Right kidney (tissue), 1 donor: ENCODE measurements at regions not wholly inside any gene's neighbourhood (a gene's known extent, or its start where the extent isn't known, plus 50 kb on each side); places are given as distances from the start of the nearest gene placed in this dataset.

ENCODE experiments used
- DNase-seq: peaks from one replicate; pipeline ENCODE4 v3.0.0-alpha.2; 2016

- no peak for DNase-seq
These were observed 257.4 kb upstream of the XYLT1 start for GRCh38 chr16:17728196-17728595.

- no peak for DNase-seq
These were observed 253.6 kb upstream of the XYLT1 start for GRCh38 chr16:17724242-17724898.

GRCh38 chr16:17723531-17724134, 252.9 kb upstream of the XYLT1 start:
- no peak for DNase-seq

- DNase-seq: no peak
These were observed 247.7 kb upstream of the XYLT1 start for GRCh38 chr16:17718495-17718894.

- DNase-seq: no peak
These were observed 235.1 kb upstream of the XYLT1 start for GRCh38 chr16:17705847-17706246.

- DNase-seq: no peak
These were observed 225.9 kb upstream of the XYLT1 start for GRCh38 chr16:17696616-17697015.

GRCh38 chr16:17692484-17692883, 221.7 kb upstream of the XYLT1 start:
- DNase-seq: no peak

- DNase-seq: no peak
These were observed 221.1 kb upstream of the XYLT1 start for GRCh38 chr16:17691899-17692176.

- DNase-seq: no peak
These were observed 220.5 kb upstream of the XYLT1 start for GRCh38 chr16:17691106-17691898.

GRCh38 chr16:17685447-17685846, 214.7 kb upstream of the XYLT1 start:
- DNase-seq: no peak

- DNase-seq: no peak
These were observed 212.5 kb upstream of the XYLT1 start for GRCh38 chr16:17683281-17683680.

GRCh38 chr16:17676171-17676570, 205.4 kb upstream of the XYLT1 start:
- DNase-seq: no peak

- no peak for DNase-seq
These were observed 197.6 kb upstream of the XYLT1 start for GRCh38 chr16:17668386-17668785.

- no peak for DNase-seq
These were observed 195.5 kb upstream of the XYLT1 start for GRCh38 chr16:17666293-17666692.

GRCh38 chr16:17658881-17659280, 188.1 kb upstream of the XYLT1 start:
- DNase-seq: no peak

GRCh38 chr16:17657045-17657444, 186.3 kb upstream of the XYLT1 start:
- no peak for DNase-seq

- DNase-seq: no peak
These were observed 183.8 kb upstream of the XYLT1 start for GRCh38 chr16:17654571-17654970.

GRCh38 chr16:17654142-17654541, 183.4 kb upstream of the XYLT1 start:
- DNase-seq: no peak

GRCh38 chr16:17647879-17648872, 177.4 kb upstream of the XYLT1 start:
- no peak for DNase-seq

GRCh38 chr16:17643935-17644334, 173.2 kb upstream of the XYLT1 start:
- DNase-seq: no peak

GRCh38 chr16:17641990-17642389, 171.2 kb upstream of the XYLT1 start:
- no peak for DNase-seq

- no peak for DNase-seq
These were observed 167.4 kb upstream of the XYLT1 start for GRCh38 chr16:17638134-17638533.

- no peak for DNase-seq
These were observed 164.4 kb upstream of the XYLT1 start for GRCh38 chr16:17635183-17635582.
